HG03039 (cell line): ENCODE measurements at regions not wholly inside any gene's neighbourhood (a gene's known extent, or its start where the extent isn't known, plus 50 kb on each side); places are given as distances from the start of the nearest gene placed in this dataset.
A peak's percentile ranks its signal among the peaks of the same experiment; 100 is the strongest.

Experiments used
- ATAC-seq: cut with Tn5 transposase; IDR thresholded peaks from one replicate; pipeline ENCODE4 v1.9.1; 2021; ENCODE audit warnings: mild to moderate bottlenecking, moderate library complexity; ENCODE audit not compliant: unreplicated experiment

- no peak for ATAC-seq
Observed at GRCh38 chr5:133715616-133716015, 103.3 kb upstream of the FSTL4 start.

- no peak for ATAC-seq
Observed at GRCh38 chr5:133715216-133715615, 102.9 kb upstream of the FSTL4 start.

- ATAC-seq: no peak
Observed at GRCh38 chr5:133714161-133714915, 102.0 kb upstream of the FSTL4 start.

GRCh38 chr5:133713751-133714150 is 101.4 kb upstream of the FSTL4 start:
- no peak for ATAC-seq

- no peak for ATAC-seq
Observed at GRCh38 chr5:133713209-133713608, 100.9 kb upstream of the FSTL4 start.

GRCh38 chr5:133712562-133712961 is 100.2 kb upstream of the FSTL4 start:
- ATAC-seq: no peak

- no peak for ATAC-seq
Observed at GRCh38 chr5:133709209-133709725, 96.9 kb upstream of the FSTL4 start.

GRCh38 chr5:133708331-133708850 is 96.0 kb upstream of the FSTL4 start:
- no peak for ATAC-seq

- ATAC-seq: no peak
Observed at GRCh38 chr5:133707629-133708028, 95.3 kb upstream of the FSTL4 start.

GRCh38 chr5:133706506-133707430 is 94.4 kb upstream of the FSTL4 start:
- no peak for ATAC-seq

GRCh38 chr5:133705331-133705730 is 93.0 kb upstream of the FSTL4 start:
- no peak for ATAC-seq

- ATAC-seq: no peak
Observed at GRCh38 chr5:133704411-133704810, 92.1 kb upstream of the FSTL4 start.

- ATAC-seq: no peak
Observed at GRCh38 chr5:133703935-133704334, 91.6 kb upstream of the FSTL4 start.

GRCh38 chr5:133702791-133703770 is 90.7 kb upstream of the FSTL4 start:
- ATAC-seq: no peak

- no peak for ATAC-seq
Observed at GRCh38 chr5:133701871-133702270, 89.5 kb upstream of the FSTL4 start.

- no peak for ATAC-seq
Observed at GRCh38 chr5:133700251-133700650, 87.9 kb upstream of the FSTL4 start.

- ATAC-seq: peak; percentile 60
Observed at GRCh38 chr5:133698646-133699526, 86.5 kb upstream of the FSTL4 start.

- ATAC-seq: no peak
Observed at GRCh38 chr5:133698259-133698554, 85.9 kb upstream of the FSTL4 start.

- no peak for ATAC-seq
Observed at GRCh38 chr5:133697536-133698258, 85.4 kb upstream of the FSTL4 start.
